Panc1 (cell line): ENCODE measurements at regions not wholly inside any gene's neighbourhood (a gene's known extent, or its start where the extent isn't known, plus 50 kb on each side); places are given as distances from the start of the nearest gene placed in this dataset.

Experiments used
- ATAC-seq: fragments of 200-7000 bp; cut with Tn5 transposase; 2 replicates; pipeline ENCODE4 v1.9.1; 2020; ENCODE audit warnings: mild to moderate bottlenecking, moderate library complexity
- BruUV-seq: library from RNA; stranded (reverse); fragments of 400-500 nt; replicated peaks from 2 replicates; lab custom pipeline; 2021; lab: Mats Ljungman, UMichigan
- CTCF ChIA-PET: fragments of 300-600 bp; sonication (Branson Sonifier 250); formaldehyde crosslinking; loops from one replicate; lab custom pipeline; 2022; ENCODE audit warnings: antibody characterized with exemption; lab: Charles Lee
- POLR2A ChIA-PET: fragments of 300-600 bp; sonication (Branson Sonifier 250); formaldehyde crosslinking; loops from one replicate; lab custom pipeline; 2022; ENCODE audit warnings: antibody characterized with exemption; lab: Charles Lee
- DNase-seq: peaks from one replicate; pipeline ENCODE4 v3.0.0-alpha.2; 2010; ENCODE audit warnings: low read depth, low spot score
- H3K27ac ChIP-seq: 2 replicates; pipeline ENCODE4 v1.5.1; 2011; ENCODE audit warnings: mild to moderate bottlenecking, low read length, inconsistent platforms
- H3K27me3 ChIP-seq: fragments of 200-500 bp; sonication (Bioruptor generic); 2 replicates; pipeline ENCODE4 v1.6.0; 2014; ENCODE audit warnings: low read length, inconsistent platforms; ENCODE audit not compliant: control insufficient read depth, insufficient read depth
- H3K36me3 ChIP-seq: fragments of 200-500 bp; sonication (Bioruptor generic); 2 replicates; pipeline ENCODE4 v1.5.1; 2014; ENCODE audit warnings: inconsistent platforms, mild to moderate bottlenecking, low read length, moderate library complexity; ENCODE audit not compliant: control insufficient read depth, insufficient read depth
- H3K4me1 ChIP-seq: 2 replicates; pipeline ENCODE4 v1.5.1; 2011; ENCODE audit warnings: inconsistent platforms, mild to moderate bottlenecking, low read length, moderate library complexity; ENCODE audit not compliant: control insufficient read depth, insufficient read depth
- H3K4me3 ChIP-seq, 2 experiments: 2 replicates each; pipeline ENCODE4 v1.5.1; 2011 to 2012; ENCODE audit warnings: low read depth in 2 of 2, low read length in 2 of 2, mild to moderate bottlenecking in 2 of 2, inconsistent platforms in 1 of 2, moderate library complexity in 1 of 2
- H3K9me3 ChIP-seq: fragments of 200-500 bp; sonication (Bioruptor generic); 2 replicates; pipeline ENCODE4 v1.5.1; 2014; ENCODE audit warnings: low read depth, mild to moderate bottlenecking, inconsistent platforms, low read length, moderate library complexity; ENCODE audit not compliant: control insufficient read depth, insufficient read depth
- POLR2AphosphoS5 ChIP-seq: IDR thresholded peaks from 2 replicates; pipeline ENCODE4 v1.6.1; 2012; ENCODE audit warnings: mild to moderate bottlenecking, low read depth, low read length, moderate library complexity
- SIN3A ChIP-seq: IDR thresholded peaks from 2 replicates; pipeline ENCODE4 v1.6.1; 2012; ENCODE audit warnings: low read depth, mild to moderate bottlenecking, low read length, moderate library complexity, borderline replicate concordance; ENCODE audit not compliant: insufficient read depth
- TCF7L2 ChIP-seq: IDR thresholded peaks from 2 replicates; pipeline ENCODE4 v1.6.1; 2011; ENCODE audit warnings: mild to moderate bottlenecking, low read depth, low read length, inconsistent platforms
- in situ Hi-C: cut with HindIII; loops from 2 replicates; pipeline ENCODE4 v1.10.0; 2016; ENCODE audit warnings: low sequenced_read_pairs, low pct_unique_long_range_greater_than_20kb
- intact Hi-C: fragments of 100-400 bp; cut with micrococcal nuclease; formaldehyde crosslinking; loops from one replicate; pipeline ENCODE4 v1.10.0; 2022; ENCODE audit not compliant: unreplicated experiment
- TF ChIP-seq, protein P1 (sequence below): fragments of 450-650 bp; IDR thresholded peaks from 2 replicates; pipeline ENCODE4 v1.5.1; 2017; ENCODE audit warnings: mild to moderate bottlenecking
- TF ChIP-seq, protein P2 (sequence below), 2 experiments: IDR thresholded peaks; 2 replicates each; pipeline ENCODE4 v1.6.1; 2011 to 2012; ENCODE audit warnings: low read depth in 2 of 2, control low read depth in 1 of 2, low read length in 1 of 2, mild to moderate bottlenecking in 1 of 2, moderate library complexity in 1 of 2; ENCODE audit not compliant: insufficient read depth in 1 of 2

DNA sequence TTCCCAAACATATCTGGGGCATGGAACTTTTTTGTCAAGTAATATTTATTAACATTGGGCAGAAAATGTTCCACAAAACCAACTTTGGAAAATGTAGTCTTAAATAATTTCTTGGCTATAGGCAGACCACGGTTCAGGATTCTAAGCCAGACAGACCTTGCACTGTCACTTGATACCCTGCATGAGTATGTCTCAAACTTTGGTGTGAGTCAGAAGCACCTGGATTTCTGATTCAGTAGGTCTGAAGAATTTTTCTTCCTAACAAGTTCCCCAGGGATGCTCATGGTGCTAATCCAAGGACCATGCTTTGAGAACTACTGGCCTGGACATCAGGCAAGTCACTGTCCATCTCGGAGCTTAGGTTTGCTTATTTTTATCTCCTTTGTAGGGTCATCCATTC is 562.0 kb downstream of the PLPP3 start:
- Histone ChIP-seq H3K27ac (no peak overlapping the region), H3K4me3 (no peak overlapping the region), H3K9me3 (no peaks in the 10 kb centered on the region), H3K36me3 (no peaks in the 10 kb centered on the region), H3K4me1 (no peaks in the 10 kb centered on the region), H3K27me3 (no peaks in the 10 kb centered on the region)
- ATAC-seq (no peak), DNase-seq (no peak)
- TF ChIP-seq, protein P1, sequence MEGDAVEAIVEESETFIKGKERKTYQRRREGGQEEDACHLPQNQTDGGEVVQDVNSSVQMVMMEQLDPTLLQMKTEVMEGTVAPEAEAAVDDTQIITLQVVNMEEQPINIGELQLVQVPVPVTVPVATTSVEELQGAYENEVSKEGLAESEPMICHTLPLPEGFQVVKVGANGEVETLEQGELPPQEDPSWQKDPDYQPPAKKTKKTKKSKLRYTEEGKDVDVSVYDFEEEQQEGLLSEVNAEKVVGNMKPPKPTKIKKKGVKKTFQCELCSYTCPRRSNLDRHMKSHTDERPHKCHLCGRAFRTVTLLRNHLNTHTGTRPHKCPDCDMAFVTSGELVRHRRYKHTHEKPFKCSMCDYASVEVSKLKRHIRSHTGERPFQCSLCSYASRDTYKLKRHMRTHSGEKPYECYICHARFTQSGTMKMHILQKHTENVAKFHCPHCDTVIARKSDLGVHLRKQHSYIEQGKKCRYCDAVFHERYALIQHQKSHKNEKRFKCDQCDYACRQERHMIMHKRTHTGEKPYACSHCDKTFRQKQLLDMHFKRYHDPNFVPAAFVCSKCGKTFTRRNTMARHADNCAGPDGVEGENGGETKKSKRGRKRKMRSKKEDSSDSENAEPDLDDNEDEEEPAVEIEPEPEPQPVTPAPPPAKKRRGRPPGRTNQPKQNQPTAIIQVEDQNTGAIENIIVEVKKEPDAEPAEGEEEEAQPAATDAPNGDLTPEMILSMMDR = no peak
- TF ChIP-seq, protein P2, sequence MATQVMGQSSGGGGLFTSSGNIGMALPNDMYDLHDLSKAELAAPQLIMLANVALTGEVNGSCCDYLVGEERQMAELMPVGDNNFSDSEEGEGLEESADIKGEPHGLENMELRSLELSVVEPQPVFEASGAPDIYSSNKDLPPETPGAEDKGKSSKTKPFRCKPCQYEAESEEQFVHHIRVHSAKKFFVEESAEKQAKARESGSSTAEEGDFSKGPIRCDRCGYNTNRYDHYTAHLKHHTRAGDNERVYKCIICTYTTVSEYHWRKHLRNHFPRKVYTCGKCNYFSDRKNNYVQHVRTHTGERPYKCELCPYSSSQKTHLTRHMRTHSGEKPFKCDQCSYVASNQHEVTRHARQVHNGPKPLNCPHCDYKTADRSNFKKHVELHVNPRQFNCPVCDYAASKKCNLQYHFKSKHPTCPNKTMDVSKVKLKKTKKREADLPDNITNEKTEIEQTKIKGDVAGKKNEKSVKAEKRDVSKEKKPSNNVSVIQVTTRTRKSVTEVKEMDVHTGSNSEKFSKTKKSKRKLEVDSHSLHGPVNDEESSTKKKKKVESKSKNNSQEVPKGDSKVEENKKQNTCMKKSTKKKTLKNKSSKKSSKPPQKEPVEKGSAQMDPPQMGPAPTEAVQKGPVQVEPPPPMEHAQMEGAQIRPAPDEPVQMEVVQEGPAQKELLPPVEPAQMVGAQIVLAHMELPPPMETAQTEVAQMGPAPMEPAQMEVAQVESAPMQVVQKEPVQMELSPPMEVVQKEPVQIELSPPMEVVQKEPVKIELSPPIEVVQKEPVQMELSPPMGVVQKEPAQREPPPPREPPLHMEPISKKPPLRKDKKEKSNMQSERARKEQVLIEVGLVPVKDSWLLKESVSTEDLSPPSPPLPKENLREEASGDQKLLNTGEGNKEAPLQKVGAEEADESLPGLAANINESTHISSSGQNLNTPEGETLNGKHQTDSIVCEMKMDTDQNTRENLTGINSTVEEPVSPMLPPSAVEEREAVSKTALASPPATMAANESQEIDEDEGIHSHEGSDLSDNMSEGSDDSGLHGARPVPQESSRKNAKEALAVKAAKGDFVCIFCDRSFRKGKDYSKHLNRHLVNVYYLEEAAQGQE (IDR thresholded peaks at IDR 0.05; ENCODE audit: insufficient read depth in 1 of 2, low read depth in 2 of 2, low read length in 1 of 2) = no peak
- TF ChIP-seq SIN3A (no peak), POLR2AphosphoS5 (no peak), TCF7L2 (no peak)
- ChIA-PET CTCF (no interaction called here), POLR2A (no interaction called here)
- intact Hi-C loops = no loop called here
- no TSS peak for BruUV-seq
- in situ Hi-C loops = no loop called here

DNA sequence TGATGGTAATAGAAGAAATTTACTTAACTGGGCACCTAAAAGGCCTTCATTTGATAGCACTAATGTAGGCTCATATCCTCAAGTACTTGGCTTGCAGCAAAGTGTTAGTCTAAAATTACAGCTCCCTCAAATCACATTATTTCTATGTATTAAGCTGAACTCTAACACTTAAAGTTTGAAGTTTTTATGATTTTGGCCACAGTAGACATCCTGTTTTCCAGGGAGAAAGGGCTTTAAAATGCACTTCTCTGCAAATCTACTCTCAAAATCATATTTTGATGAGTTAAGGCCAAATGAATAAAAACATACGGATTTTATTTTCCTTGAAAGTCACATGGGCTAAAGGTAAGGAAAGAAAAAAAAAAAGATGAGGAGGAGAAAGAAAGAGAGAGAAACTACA is 575.5 kb downstream of the PLPP3 start:
- ChIA-PET POLR2A (no interaction called here), CTCF (no interaction called here)
- no peak overlapping the region for H3K4me3 ChIP-seq
- intact Hi-C loops = no loop called here
- no peaks in the 10 kb centered on the region for H3K9me3 ChIP-seq
- no peaks in the 10 kb centered on the region for H3K27me3 ChIP-seq
- no peak overlapping the region for H3K27ac ChIP-seq
- H3K4me1 ChIP-seq = no peaks in the 10 kb centered on the region
- in situ Hi-C loops = no loop called here
- no TSS peak for BruUV-seq
- ATAC-seq (no peak), DNase-seq (no peak)
- TF ChIP-seq, protein P2 (IDR thresholded peaks at IDR 0.05; ENCODE audit: insufficient read depth in 1 of 2, low read depth in 2 of 2, low read length in 1 of 2) = no peak
- TF ChIP-seq, protein P1 = no peak
- TF ChIP-seq TCF7L2 = no peak
- no peak for TF ChIP-seq SIN3A
- TF ChIP-seq POLR2AphosphoS5 = no peak
- no peaks in the 10 kb centered on the region for H3K36me3 ChIP-seq
